Keratinocyte (primary cell): ENCODE measurements at regions not wholly inside any gene's neighbourhood (a gene's known extent, or its start where the extent isn't known, plus 50 kb on each side); places are given as distances from the start of the nearest gene placed in this dataset.

Source experiments
- EZH2 ChIP-seq: IDR thresholded peaks from one replicate; pipeline ENCODE4 v1.6.1; 2012; ENCODE audit warnings: inconsistent platforms, mild to moderate bottlenecking, low read length, moderate library complexity
- TF ChIP-seq, protein P1 (sequence below), 3 experiments: IDR thresholded peaks in 1 of 3; conservative IDR thresholded peaks in 1 of 3; optimal IDR thresholded peaks in 1 of 3; 2 replicates in 2 of 3; 3 replicates in 1 of 3; pipeline versions ENCODE3 to v1.5.1; 2011; ENCODE audit warnings: low read length in 3 of 3, mild to moderate bottlenecking in 3 of 3, moderate library complexity in 2 of 3, control low read depth in 1 of 3, inconsistent platforms in 1 of 3; ENCODE audit not compliant: insufficient read depth in 2 of 3; ENCODE audit errors: extremely low read depth in 1 of 3

DNA sequence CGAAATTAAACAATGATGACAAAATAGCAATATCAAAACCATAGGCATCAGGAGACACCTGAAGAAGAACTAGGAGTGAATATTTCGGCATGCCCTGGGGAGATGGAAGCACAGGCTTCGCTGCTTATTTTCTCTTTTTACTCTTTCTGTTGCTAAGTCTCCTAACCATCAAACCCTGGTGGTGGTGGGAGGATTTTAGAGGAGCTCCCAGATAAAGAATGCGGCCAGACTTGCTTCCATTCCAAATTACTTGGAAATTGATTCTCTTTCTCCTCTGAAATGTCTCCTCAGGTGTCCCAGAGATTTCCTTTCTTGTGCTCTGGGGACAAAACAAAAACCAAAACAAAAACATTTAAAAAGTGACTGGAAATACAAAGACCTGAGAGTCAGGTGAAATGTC lies 243.0 kb downstream of the KBTBD8 start:
- TF ChIP-seq EZH2 = no peak
- TF ChIP-seq, protein P1, sequence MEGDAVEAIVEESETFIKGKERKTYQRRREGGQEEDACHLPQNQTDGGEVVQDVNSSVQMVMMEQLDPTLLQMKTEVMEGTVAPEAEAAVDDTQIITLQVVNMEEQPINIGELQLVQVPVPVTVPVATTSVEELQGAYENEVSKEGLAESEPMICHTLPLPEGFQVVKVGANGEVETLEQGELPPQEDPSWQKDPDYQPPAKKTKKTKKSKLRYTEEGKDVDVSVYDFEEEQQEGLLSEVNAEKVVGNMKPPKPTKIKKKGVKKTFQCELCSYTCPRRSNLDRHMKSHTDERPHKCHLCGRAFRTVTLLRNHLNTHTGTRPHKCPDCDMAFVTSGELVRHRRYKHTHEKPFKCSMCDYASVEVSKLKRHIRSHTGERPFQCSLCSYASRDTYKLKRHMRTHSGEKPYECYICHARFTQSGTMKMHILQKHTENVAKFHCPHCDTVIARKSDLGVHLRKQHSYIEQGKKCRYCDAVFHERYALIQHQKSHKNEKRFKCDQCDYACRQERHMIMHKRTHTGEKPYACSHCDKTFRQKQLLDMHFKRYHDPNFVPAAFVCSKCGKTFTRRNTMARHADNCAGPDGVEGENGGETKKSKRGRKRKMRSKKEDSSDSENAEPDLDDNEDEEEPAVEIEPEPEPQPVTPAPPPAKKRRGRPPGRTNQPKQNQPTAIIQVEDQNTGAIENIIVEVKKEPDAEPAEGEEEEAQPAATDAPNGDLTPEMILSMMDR (optimal IDR thresholded peaks at IDR 0.05 in 1 of 3, IDR thresholded peaks at IDR 0.05 in 1 of 3, conservative IDR thresholded peaks at IDR 0.05 in 1 of 3; ENCODE audit: extremely low read depth in 1 of 3, insufficient read depth in 2 of 3, low read length in 3 of 3) = no peak
